Coronary artery (tissue), 2 donors: ENCODE measurements at regions not wholly inside any gene's neighbourhood (a gene's known extent, or its start where the extent isn't known, plus 50 kb on each side); places are given as distances from the start of the nearest gene placed in this dataset.

Experiments
- DNase-seq: peaks from one replicate; pipeline ENCODE4 v3.0.0-alpha.2; 2017; ENCODE audit warnings: low spot score
- H3K27ac ChIP-seq, 2 donors: fragments of 200-600 bp; sonication (generic); one replicate each; pipeline ENCODE4 v1.5.1; 2016 to 2019
- H3K4me3 ChIP-seq: fragments of 200-600 bp; sonication (generic); 2 replicates; pipeline ENCODE4 v1.5.1; 2016; ENCODE audit warnings: mild to moderate bottlenecking, moderate library complexity
- TF ChIP-seq, protein P1 (sequence below): fragments of 200-600 bp; sonication (generic); IDR thresholded peaks from one replicate; pipeline ENCODE4 v1.5.1; 2019; ENCODE audit warnings: antibody characterized with exemption

DNA sequence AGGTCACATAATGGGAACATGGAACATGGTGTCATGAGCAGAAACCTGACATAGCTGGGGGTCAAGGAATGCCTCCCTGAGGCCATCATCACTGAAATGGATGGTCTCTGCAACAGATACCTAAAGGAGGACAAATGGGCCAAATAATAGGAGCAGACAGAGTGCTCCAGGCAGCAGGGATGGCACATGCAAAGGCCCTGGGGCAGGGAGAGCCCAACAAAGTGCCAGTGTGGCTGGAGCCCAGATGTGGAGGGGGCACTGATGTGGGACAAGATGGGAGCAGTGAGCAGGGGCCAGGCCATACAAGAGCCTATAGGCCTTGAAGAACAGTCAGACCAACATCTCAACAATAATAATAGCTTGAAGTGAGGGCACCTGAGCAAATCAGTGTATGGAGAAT lies 497.8 kb downstream of the MN1 start:
- no peak overlapping the region for H3K4me3 ChIP-seq
- H3K27ac ChIP-seq: no peak overlapping the region
- no peak for DNase-seq
- TF ChIP-seq, protein P1, sequence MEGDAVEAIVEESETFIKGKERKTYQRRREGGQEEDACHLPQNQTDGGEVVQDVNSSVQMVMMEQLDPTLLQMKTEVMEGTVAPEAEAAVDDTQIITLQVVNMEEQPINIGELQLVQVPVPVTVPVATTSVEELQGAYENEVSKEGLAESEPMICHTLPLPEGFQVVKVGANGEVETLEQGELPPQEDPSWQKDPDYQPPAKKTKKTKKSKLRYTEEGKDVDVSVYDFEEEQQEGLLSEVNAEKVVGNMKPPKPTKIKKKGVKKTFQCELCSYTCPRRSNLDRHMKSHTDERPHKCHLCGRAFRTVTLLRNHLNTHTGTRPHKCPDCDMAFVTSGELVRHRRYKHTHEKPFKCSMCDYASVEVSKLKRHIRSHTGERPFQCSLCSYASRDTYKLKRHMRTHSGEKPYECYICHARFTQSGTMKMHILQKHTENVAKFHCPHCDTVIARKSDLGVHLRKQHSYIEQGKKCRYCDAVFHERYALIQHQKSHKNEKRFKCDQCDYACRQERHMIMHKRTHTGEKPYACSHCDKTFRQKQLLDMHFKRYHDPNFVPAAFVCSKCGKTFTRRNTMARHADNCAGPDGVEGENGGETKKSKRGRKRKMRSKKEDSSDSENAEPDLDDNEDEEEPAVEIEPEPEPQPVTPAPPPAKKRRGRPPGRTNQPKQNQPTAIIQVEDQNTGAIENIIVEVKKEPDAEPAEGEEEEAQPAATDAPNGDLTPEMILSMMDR: no peak

DNA sequence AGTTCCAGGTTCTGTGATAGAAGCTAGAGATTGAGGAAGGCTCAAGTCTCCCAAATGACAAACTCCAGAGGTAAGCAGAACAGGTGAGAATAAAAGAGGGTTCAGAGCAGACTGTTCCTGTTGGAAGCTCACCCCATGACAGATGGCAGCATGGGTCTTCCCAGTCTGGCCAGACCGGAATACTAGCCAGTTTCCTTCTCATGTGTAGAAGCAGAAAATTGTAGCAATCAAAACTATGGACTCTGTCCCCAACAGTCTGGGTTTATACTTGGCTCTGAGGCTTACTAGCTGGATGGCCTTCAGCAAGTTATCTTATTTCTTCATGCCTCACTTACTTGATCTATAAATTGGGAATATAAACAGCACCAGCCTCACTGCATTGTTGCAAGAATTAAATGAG lies 494.8 kb downstream of the MN1 start:
- H3K4me3 ChIP-seq: no peak overlapping the region
- TF ChIP-seq, protein P1: no peak
- DNase-seq: no peak

DNA sequence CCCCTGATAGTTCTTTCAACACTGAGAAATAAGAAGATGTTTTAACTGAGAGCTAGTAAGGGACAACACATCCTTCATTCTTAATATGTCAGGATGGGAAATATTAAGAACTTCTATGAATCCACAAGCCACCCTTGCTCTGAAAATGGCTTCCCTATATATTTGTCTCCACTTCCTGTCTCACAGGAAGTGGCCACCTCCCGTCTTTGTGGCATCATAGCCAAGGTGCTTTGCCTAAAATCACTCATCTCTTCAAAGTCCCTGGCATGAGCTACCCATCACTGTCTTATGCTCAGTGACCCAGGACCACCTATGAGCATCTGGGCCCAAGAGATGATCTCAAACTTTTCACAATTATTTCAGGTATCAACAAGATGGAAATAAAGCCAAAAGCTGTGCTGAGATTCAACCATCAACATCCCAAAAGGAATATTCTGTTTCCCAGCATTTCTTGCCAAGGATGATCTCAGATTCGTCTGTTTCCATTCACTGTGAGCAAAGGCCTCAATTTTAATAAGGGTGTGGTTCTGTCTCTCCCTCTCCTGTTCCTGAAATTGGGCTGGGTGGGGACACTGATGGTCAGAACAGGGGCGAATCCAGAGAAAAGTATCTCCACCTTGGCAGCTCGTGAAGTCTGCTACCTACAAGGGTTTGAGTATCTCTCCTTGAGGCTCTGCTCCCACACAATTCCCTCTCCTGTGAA lies 493.9 kb downstream of the MN1 start:
- TF ChIP-seq, protein P1: no peak
- DNase-seq: no peak
- Histone ChIP-seq H3K4me3 (no peak overlapping the region), H3K27ac (peak overlapping the region in 1 of 2 donors; percentile 58)

More for the DNA sequence above, 494.8 kb downstream of the MN1 start:
- H3K27ac ChIP-seq: no peak overlapping the region

DNA sequence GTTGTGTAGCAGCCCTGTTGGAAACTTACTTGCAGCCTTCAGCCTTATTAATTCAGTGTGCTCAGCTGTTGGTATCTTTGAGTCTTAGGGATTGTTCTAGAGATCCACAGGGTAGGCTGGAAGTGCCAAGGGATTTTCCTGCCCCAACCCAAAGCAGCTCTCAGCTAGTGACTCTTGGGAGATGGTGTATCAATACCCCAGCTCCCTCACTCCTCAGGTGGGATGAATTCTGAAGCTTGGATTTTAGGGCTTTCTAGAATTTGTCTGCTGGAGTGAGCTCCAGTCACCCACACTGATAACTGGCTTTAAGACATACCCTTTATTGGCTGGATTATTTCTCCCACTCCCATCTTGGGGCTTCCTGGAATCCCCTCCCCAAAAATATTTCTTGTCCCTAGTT lies 493.0 kb downstream of the MN1 start:
- Histone ChIP-seq H3K27ac (peak overlapping the region in 1 of 2 donors; percentile 58), H3K4me3 (no peak overlapping the region)
- DNase-seq: no peak
- TF ChIP-seq, protein P1: no peak

DNA sequence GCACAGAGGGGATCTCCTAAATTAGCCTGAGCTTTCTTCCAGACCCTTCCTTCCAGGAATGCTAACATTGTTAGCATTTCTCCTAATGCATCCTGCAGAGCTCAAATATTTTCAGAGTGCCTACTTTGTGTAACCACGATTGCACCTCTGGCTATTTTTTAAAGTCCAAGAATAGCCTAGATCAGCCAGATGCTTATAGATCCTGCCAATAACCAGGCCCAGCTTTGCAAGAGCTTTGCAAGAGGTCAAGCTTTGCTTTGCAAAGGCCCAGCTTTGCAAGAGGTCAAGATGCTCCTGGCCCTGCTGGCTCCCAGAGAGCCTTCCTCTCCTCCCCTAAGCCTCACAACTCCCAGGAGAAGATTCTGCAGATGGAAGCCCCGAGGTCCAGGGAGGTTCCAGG lies 491.9 kb downstream of the MN1 start:
- no peak for DNase-seq
- Histone ChIP-seq H3K4me3 (no peak overlapping the region), H3K27ac (no peak overlapping the region)
- TF ChIP-seq, protein P1: no peak

DNA sequence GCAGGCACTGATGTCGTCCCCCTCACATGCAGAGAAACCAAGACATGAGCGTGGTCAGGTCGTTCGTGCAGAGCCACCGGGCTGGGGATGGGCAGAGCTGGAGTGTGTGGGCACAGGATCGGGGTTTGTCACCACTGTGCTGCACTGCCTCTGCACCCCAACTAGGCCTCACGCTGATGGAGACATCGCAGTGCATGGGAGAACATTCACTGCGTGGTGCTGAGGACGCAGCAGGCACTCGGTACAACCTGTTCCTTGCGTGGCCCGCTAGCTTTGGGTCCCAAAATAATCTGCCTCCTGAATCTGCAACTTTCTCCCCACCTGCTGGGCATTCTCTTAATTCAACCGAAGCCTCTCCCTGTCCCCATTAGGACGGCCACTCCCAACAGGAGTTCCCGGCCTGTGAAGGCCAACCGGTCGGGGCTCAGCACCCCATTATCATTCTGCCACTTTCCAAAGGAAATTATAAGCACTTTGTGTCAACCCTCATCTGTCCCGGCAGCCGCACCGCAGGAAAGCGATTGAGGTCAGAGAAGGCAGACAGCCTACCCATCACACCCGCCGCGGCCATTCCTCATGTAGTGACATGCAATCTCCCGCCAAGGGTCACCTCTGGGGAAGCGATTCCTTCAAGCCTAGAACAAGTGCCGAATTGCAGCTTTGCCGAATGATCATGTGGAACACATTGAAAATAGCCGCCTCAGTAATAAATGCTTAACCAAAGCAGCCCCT lies 490.4 kb downstream of the MN1 start:
- Histone ChIP-seq H3K27ac (no peak overlapping the region), H3K4me3 (no peak overlapping the region)
- TF ChIP-seq, protein P1: no peak
- DNase-seq: no peak
